ENCODE measurements at regions not wholly inside any gene's neighbourhood (a gene's known extent, or its start where the extent isn't known, plus 50 kb on each side); places are given as distances from the start of the nearest gene placed in this dataset.

GRCh38 chr5:4383102-4383501 lies 757.0 kb upstream of the ADAMTS16 start:
- DNase-seq (ENCODE audit: low read depth in 3 of 3), result no peak

- DNase-seq (ENCODE audit: low read depth in 3 of 3), result no peak
These were observed 756.5 kb upstream of the ADAMTS16 start for GRCh38 chr5:4383518-4384198.

- DNase-seq (ENCODE audit: low read depth in 3 of 3), result no peak
These were observed 755.5 kb upstream of the ADAMTS16 start for GRCh38 chr5:4384649-4385048.

GRCh38 chr5:4386152-4386551 lies 754.0 kb upstream of the ADAMTS16 start:
- DNase-seq (ENCODE audit: low read depth in 3 of 3), result no peak

GRCh38 chr5:4387290-4387689 lies 752.8 kb upstream of the ADAMTS16 start:
- DNase-seq (ENCODE audit: low read depth in 3 of 3), result no peak

- DNase-seq (ENCODE audit: low read depth in 3 of 3), result no peak
These were observed 744.4 kb upstream of the ADAMTS16 start for GRCh38 chr5:4395752-4396151.

- DNase-seq (ENCODE audit: low read depth in 3 of 3), result no peak
These were observed 734.4 kb upstream of the ADAMTS16 start for GRCh38 chr5:4405614-4406219.

GRCh38 chr5:4410151-4410550 lies 730.0 kb upstream of the ADAMTS16 start:
- DNase-seq (ENCODE audit: low read depth in 3 of 3), result no peak

- DNase-seq (ENCODE audit: low read depth in 3 of 3), result no peak
These were observed 728.5 kb upstream of the ADAMTS16 start for GRCh38 chr5:4411664-4412063.

GRCh38 chr5:4413996-4414395 lies 726.1 kb upstream of the ADAMTS16 start:
- DNase-seq (ENCODE audit: low read depth in 3 of 3), result no peak

GRCh38 chr5:4418084-4418483 lies 722.0 kb upstream of the ADAMTS16 start:
- no peak for DNase-seq (ENCODE audit: low read depth in 3 of 3)

- DNase-seq (ENCODE audit: low read depth in 3 of 3), result no peak
These were observed 720.8 kb upstream of the ADAMTS16 start for GRCh38 chr5:4419281-4419680.

- no peak for DNase-seq (ENCODE audit: low read depth in 3 of 3)
These were observed 720.0 kb upstream of the ADAMTS16 start for GRCh38 chr5:4420177-4420576.

- no peak for DNase-seq (ENCODE audit: low read depth in 3 of 3)
These were observed 719.4 kb upstream of the ADAMTS16 start for GRCh38 chr5:4420681-4421080.

GRCh38 chr5:4422247-4422646 lies 717.9 kb upstream of the ADAMTS16 start:
- no peak for DNase-seq (ENCODE audit: low read depth in 3 of 3)

GRCh38 chr5:4424895-4425294 lies 715.2 kb upstream of the ADAMTS16 start:
- no peak for DNase-seq (ENCODE audit: low read depth in 3 of 3)

- DNase-seq (ENCODE audit: low read depth in 3 of 3), result no peak
These were observed 699.6 kb upstream of the ADAMTS16 start for GRCh38 chr5:4440536-4440935.

GRCh38 chr5:4442221-4442620 lies 697.9 kb upstream of the ADAMTS16 start:
- DNase-seq (ENCODE audit: low read depth in 3 of 3), result no peak

GRCh38 chr5:4447657-4448056 lies 692.5 kb upstream of the ADAMTS16 start:
- DNase-seq (ENCODE audit: low read depth in 3 of 3), result no peak

- no peak for DNase-seq (ENCODE audit: low read depth in 3 of 3)
These were observed 686.5 kb upstream of the ADAMTS16 start for GRCh38 chr5:4453655-4454054.

GRCh38 chr5:4479426-4479825 lies 660.7 kb upstream of the ADAMTS16 start:
- no peak for DNase-seq (ENCODE audit: low read depth in 3 of 3)

- no peak for DNase-seq (ENCODE audit: low read depth in 3 of 3)
These were observed 659.4 kb upstream of the ADAMTS16 start for GRCh38 chr5:4480528-4481349.

GRCh38 chr5:4487581-4487980 lies 652.5 kb upstream of the ADAMTS16 start:
- DNase-seq (ENCODE audit: low read depth in 3 of 3), result no peak
